ENCODE measurements at regions not wholly inside any gene's neighbourhood (a gene's known extent, or its start where the extent isn't known, plus 50 kb on each side); places are given as distances from the start of the nearest gene placed in this dataset.

- H3K27me3 Mint-ChIP-seq, result peaks cover 7% of the 10 kb centered on the region
- H3K4me3 Mint-ChIP-seq, result no peak overlapping the region
- H3K4me1 Mint-ChIP-seq, result no peaks in the 10 kb centered on the region
- H3K36me3 Mint-ChIP-seq, result no peaks in the 10 kb centered on the region
- H3K9me3 Mint-ChIP-seq, result no peaks in the 10 kb centered on the region
- H3K27ac Mint-ChIP-seq, result no peak overlapping the region
Observed at GRCh38 chr1:57886376-57886775, 462.5 kb upstream of the DAB1 start.

- no peaks in the 10 kb centered on the region for H3K36me3 Mint-ChIP-seq
- no peaks in the 10 kb centered on the region for H3K9me3 Mint-ChIP-seq
- H3K27ac Mint-ChIP-seq, result no peak overlapping the region
- no peak overlapping the region for H3K4me3 Mint-ChIP-seq
- no peaks in the 10 kb centered on the region for H3K4me1 Mint-ChIP-seq
- no peaks in the 10 kb centered on the region for H3K27me3 Mint-ChIP-seq
Observed at GRCh38 chr1:57883642-57883995, 459.8 kb upstream of the DAB1 start.

GRCh38 chr1:57882934-57883641 lies 459.2 kb upstream of the DAB1 start:
- Mint-ChIP-seq H3K36me3 (no peaks in the 10 kb centered on the region), H3K4me1 (no peaks in the 10 kb centered on the region), H3K9me3 (no peaks in the 10 kb centered on the region), H3K27me3 (no peaks in the 10 kb centered on the region), H3K27ac (no peak overlapping the region), H3K4me3 (no peak overlapping the region)

- Mint-ChIP-seq H3K27ac (no peak overlapping the region), H3K4me1 (no peaks in the 10 kb centered on the region), H3K36me3 (no peaks in the 10 kb centered on the region), H3K9me3 (no peaks in the 10 kb centered on the region), H3K4me3 (no peak overlapping the region), H3K27me3 (no peaks in the 10 kb centered on the region)
Observed at GRCh38 chr1:57882072-57882471, 458.2 kb upstream of the DAB1 start.

GRCh38 chr1:57881639-57882038 lies 457.8 kb upstream of the DAB1 start:
- no peaks in the 10 kb centered on the region for H3K9me3 Mint-ChIP-seq
- no peak overlapping the region for H3K4me3 Mint-ChIP-seq
- no peaks in the 10 kb centered on the region for H3K27me3 Mint-ChIP-seq
- H3K27ac Mint-ChIP-seq, result no peak overlapping the region
- no peaks in the 10 kb centered on the region for H3K4me1 Mint-ChIP-seq
- no peaks in the 10 kb centered on the region for H3K36me3 Mint-ChIP-seq

GRCh38 chr1:57879700-57880099 lies 455.8 kb upstream of the DAB1 start:
- H3K27me3 Mint-ChIP-seq, result no peaks in the 10 kb centered on the region
- H3K9me3 Mint-ChIP-seq, result no peaks in the 10 kb centered on the region
- H3K36me3 Mint-ChIP-seq, result no peaks in the 10 kb centered on the region
- no peak overlapping the region for H3K27ac Mint-ChIP-seq
- H3K4me1 Mint-ChIP-seq, result no peaks in the 10 kb centered on the region
- no peak overlapping the region for H3K4me3 Mint-ChIP-seq

- no peak overlapping the region for H3K27ac Mint-ChIP-seq
- H3K4me3 Mint-ChIP-seq, result no peak overlapping the region
- no peaks in the 10 kb centered on the region for H3K36me3 Mint-ChIP-seq
- H3K4me1 Mint-ChIP-seq, result no peaks in the 10 kb centered on the region
- peaks cover 1% of the 10 kb centered on the region for H3K27me3 Mint-ChIP-seq
- no peaks in the 10 kb centered on the region for H3K9me3 Mint-ChIP-seq
Observed at GRCh38 chr1:57874418-57874877, 450.6 kb upstream of the DAB1 start.

GRCh38 chr1:57872913-57873312 lies 449.1 kb upstream of the DAB1 start:
- Mint-ChIP-seq H3K27ac (no peak overlapping the region), H3K4me1 (no peaks in the 10 kb centered on the region), H3K9me3 (no peaks in the 10 kb centered on the region), H3K36me3 (no peaks in the 10 kb centered on the region), H3K4me3 (no peak overlapping the region), H3K27me3 (peaks cover 1% of the 10 kb centered on the region)

GRCh38 chr1:57868908-57869307 lies 445.0 kb upstream of the DAB1 start:
- Mint-ChIP-seq H3K9me3 (no peaks in the 10 kb centered on the region), H3K4me3 (no peak overlapping the region), H3K27me3 (peaks cover 1% of the 10 kb centered on the region), H3K4me1 (no peaks in the 10 kb centered on the region), H3K36me3 (no peaks in the 10 kb centered on the region), H3K27ac (no peak overlapping the region)

- H3K9me3 Mint-ChIP-seq, result no peaks in the 10 kb centered on the region
- H3K4me1 Mint-ChIP-seq, result no peaks in the 10 kb centered on the region
- H3K27ac Mint-ChIP-seq, result no peak overlapping the region
- H3K27me3 Mint-ChIP-seq, result peaks cover 1% of the 10 kb centered on the region
- no peaks in the 10 kb centered on the region for H3K36me3 Mint-ChIP-seq
- no peak overlapping the region for H3K4me3 Mint-ChIP-seq
Observed at GRCh38 chr1:57868239-57868638, 444.4 kb upstream of the DAB1 start.

GRCh38 chr1:57866998-57867397 lies 443.1 kb upstream of the DAB1 start:
- Mint-ChIP-seq H3K9me3 (no peaks in the 10 kb centered on the region), H3K36me3 (no peaks in the 10 kb centered on the region), H3K27me3 (peaks cover 1% of the 10 kb centered on the region), H3K4me3 (no peak overlapping the region), H3K4me1 (no peaks in the 10 kb centered on the region), H3K27ac (no peak overlapping the region)

- no peaks in the 10 kb centered on the region for H3K36me3 Mint-ChIP-seq
- H3K4me3 Mint-ChIP-seq, result no peak overlapping the region
- no peaks in the 10 kb centered on the region for H3K27me3 Mint-ChIP-seq
Observed at GRCh38 chr1:57860931-57861565, 437.2 kb upstream of the DAB1 start.

GRCh38 chr1:57860325-57860724 lies 436.5 kb upstream of the DAB1 start:
- H3K27ac Mint-ChIP-seq, result no peak overlapping the region
- no peak overlapping the region for H3K4me3 Mint-ChIP-seq
- H3K4me1 Mint-ChIP-seq, result no peaks in the 10 kb centered on the region
- H3K36me3 Mint-ChIP-seq, result no peaks in the 10 kb centered on the region
- H3K9me3 Mint-ChIP-seq, result no peaks in the 10 kb centered on the region
- H3K27me3 Mint-ChIP-seq, result peaks cover 2% of the 10 kb centered on the region

More at GRCh38 chr1:57860931-57861565, 437.2 kb upstream of the DAB1 start:
- Mint-ChIP-seq H3K27ac (no peak overlapping the region), H3K4me1 (no peaks in the 10 kb centered on the region), H3K9me3 (no peaks in the 10 kb centered on the region)

GRCh38 chr1:57858740-57859139 lies 434.9 kb upstream of the DAB1 start:
- peaks cover 6% of the 10 kb centered on the region for H3K27me3 Mint-ChIP-seq

GRCh38 chr1:57857809-57858208 lies 433.9 kb upstream of the DAB1 start:
- Mint-ChIP-seq H3K4me3 (no peak overlapping the region), H3K27me3 (peaks cover 6% of the 10 kb centered on the region)

More at GRCh38 chr1:57858740-57859139, 434.9 kb upstream of the DAB1 start:
- no peaks in the 10 kb centered on the region for H3K4me1 Mint-ChIP-seq
- no peak overlapping the region for H3K27ac Mint-ChIP-seq
- no peaks in the 10 kb centered on the region for H3K36me3 Mint-ChIP-seq
- no peaks in the 10 kb centered on the region for H3K9me3 Mint-ChIP-seq
- H3K4me3 Mint-ChIP-seq, result no peak overlapping the region

GRCh38 chr1:57854436-57854835 lies 430.6 kb upstream of the DAB1 start:
- Mint-ChIP-seq H3K27me3 (peaks cover 7% of the 10 kb centered on the region), H3K9me3 (no peaks in the 10 kb centered on the region), H3K4me3 (no peak overlapping the region), H3K27ac (no peak overlapping the region), H3K36me3 (no peaks in the 10 kb centered on the region), H3K4me1 (no peaks in the 10 kb centered on the region)

More at GRCh38 chr1:57857809-57858208, 433.9 kb upstream of the DAB1 start:
- no peaks in the 10 kb centered on the region for H3K4me1 Mint-ChIP-seq
- no peak overlapping the region for H3K27ac Mint-ChIP-seq
- H3K36me3 Mint-ChIP-seq, result no peaks in the 10 kb centered on the region
- H3K9me3 Mint-ChIP-seq, result no peaks in the 10 kb centered on the region
